ENCODE measurements at regions not wholly inside any gene's neighbourhood (a gene's known extent, or its start where the extent isn't known, plus 50 kb on each side); places are given as distances from the start of the nearest gene placed in this dataset.

GRCh38 chr10:44295644-44296241 is 89.2 kb downstream of the CXCL12 start:
- TF ChIP-seq, protein P1, sequence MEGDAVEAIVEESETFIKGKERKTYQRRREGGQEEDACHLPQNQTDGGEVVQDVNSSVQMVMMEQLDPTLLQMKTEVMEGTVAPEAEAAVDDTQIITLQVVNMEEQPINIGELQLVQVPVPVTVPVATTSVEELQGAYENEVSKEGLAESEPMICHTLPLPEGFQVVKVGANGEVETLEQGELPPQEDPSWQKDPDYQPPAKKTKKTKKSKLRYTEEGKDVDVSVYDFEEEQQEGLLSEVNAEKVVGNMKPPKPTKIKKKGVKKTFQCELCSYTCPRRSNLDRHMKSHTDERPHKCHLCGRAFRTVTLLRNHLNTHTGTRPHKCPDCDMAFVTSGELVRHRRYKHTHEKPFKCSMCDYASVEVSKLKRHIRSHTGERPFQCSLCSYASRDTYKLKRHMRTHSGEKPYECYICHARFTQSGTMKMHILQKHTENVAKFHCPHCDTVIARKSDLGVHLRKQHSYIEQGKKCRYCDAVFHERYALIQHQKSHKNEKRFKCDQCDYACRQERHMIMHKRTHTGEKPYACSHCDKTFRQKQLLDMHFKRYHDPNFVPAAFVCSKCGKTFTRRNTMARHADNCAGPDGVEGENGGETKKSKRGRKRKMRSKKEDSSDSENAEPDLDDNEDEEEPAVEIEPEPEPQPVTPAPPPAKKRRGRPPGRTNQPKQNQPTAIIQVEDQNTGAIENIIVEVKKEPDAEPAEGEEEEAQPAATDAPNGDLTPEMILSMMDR (conservative IDR thresholded peaks at IDR 0.05): no peak
- TF ChIP-seq ZFX (IDR thresholded peaks at IDR 0.05): no peak
